LHCN-M2 (cell line): ENCODE measurements at regions not wholly inside any gene's neighbourhood (a gene's known extent, or its start where the extent isn't known, plus 50 kb on each side); places are given as distances from the start of the nearest gene placed in this dataset.

ENCODE experiments used
- DNase-seq: peaks from one replicate; pipeline ENCODE4 v3.0.0-alpha.2; 2012; ENCODE audit warnings: low read depth

GRCh38 chr6:55642366-55642765 is 63.4 kb upstream of the HMGCLL1 start:
- DNase-seq, result no peak

GRCh38 chr6:55636406-55637102 is 57.6 kb upstream of the HMGCLL1 start:
- peak; percentile 33 for DNase-seq

GRCh38 chr6:55633471-55633870 is 54.5 kb upstream of the HMGCLL1 start:
- DNase-seq, result no peak

GRCh38 chr6:55632953-55633352 is 54.0 kb upstream of the HMGCLL1 start:
- no peak for DNase-seq
